SK-N-SH treated with all-trans-retinoic acid at 6 μM for 48 hours (cell line): ENCODE measurements at regions not wholly inside any gene's neighbourhood (a gene's known extent, or its start where the extent isn't known, plus 50 kb on each side); places are given as distances from the start of the nearest gene placed in this dataset.
"Not testable (repeated sequence)": the region's sequence is repeated elsewhere in the genome, so short reads cannot be mapped to it uniquely, and the experiment has no call there.

Source experiments
- ATAC-seq: fragments of 200-7000 bp; cut with Tn5 transposase; 3 replicates; pipeline ENCODE4 v1.9.1; 2020; ENCODE audit warnings: mild to moderate bottlenecking, moderate library complexity
- ARNTL ChIP-seq: fragments of 450-650 bp; formaldehyde crosslinking; IDR thresholded peaks from 2 replicates; pipeline ENCODE4 v1.5.0; 2020; ENCODE audit warnings: low read depth, mild to moderate bottlenecking, moderate library complexity, borderline replicate concordance
- CSDC2 ChIP-seq: fragments of 250-450 bp; sonication (Bioruptor Pico); IDR thresholded peaks from 2 replicates; pipeline ENCODE4 v1.5.0; 2020; ENCODE audit warnings: mild to moderate bottlenecking, moderate library complexity
- GLIS3 ChIP-seq: fragments of 250-450 bp; sonication (Bioruptor Pico); IDR thresholded peaks from 2 replicates; pipeline ENCODE4 v1.5.0; 2020; ENCODE audit warnings: mild to moderate bottlenecking, moderate library complexity
- ISL1 ChIP-seq: fragments of 250-450 bp; sonication (Bioruptor Pico); IDR thresholded peaks from 2 replicates; pipeline ENCODE4 v2.1.2; 2022; ENCODE audit warnings: mild to moderate bottlenecking, moderate library complexity
- OSR1 ChIP-seq: fragments of 250-450 bp; sonication (Bioruptor Pico); IDR thresholded peaks from 2 replicates; pipeline ENCODE4 v1.8.0; 2022; ENCODE audit warnings: moderate library complexity, mild to moderate bottlenecking, inconsistent platforms
- PPARA ChIP-seq: fragments of 250-450 bp; sonication (Bioruptor Pico); IDR thresholded peaks from 2 replicates; pipeline ENCODE4 v1.5.0; 2020; ENCODE audit warnings: mild to moderate bottlenecking, borderline replicate concordance
- RARB ChIP-seq: fragments of 250-450 bp; sonication (Bioruptor Pico); IDR thresholded peaks from 2 replicates; pipeline ENCODE4 v1.8.0; 2021; ENCODE audit warnings: mild to moderate bottlenecking, moderate library complexity
- SNAI2 ChIP-seq: fragments of 250-450 bp; sonication (Bioruptor Pico); IDR thresholded peaks from 2 replicates; pipeline ENCODE4 v1.5.0; 2020; ENCODE audit warnings: mild to moderate bottlenecking, moderate library complexity
- TCF4 ChIP-seq: fragments of 250-450 bp; sonication (Bioruptor Pico); IDR thresholded peaks from 2 replicates; pipeline ENCODE4 v1.8.0; 2021; ENCODE audit warnings: mild to moderate bottlenecking, moderate library complexity, borderline replicate concordance
- TOX ChIP-seq: fragments of 250-450 bp; sonication (Bioruptor Pico); IDR thresholded peaks from 2 replicates; pipeline ENCODE4 v1.8.0; 2021; ENCODE audit warnings: mild to moderate bottlenecking, moderate library complexity, borderline replicate concordance
- TSHZ2 ChIP-seq: fragments of 250-450 bp; sonication (Bioruptor Pico); IDR thresholded peaks from 2 replicates; pipeline ENCODE4 v1.5.0; 2020; ENCODE audit warnings: mild to moderate bottlenecking, moderate library complexity
- ZC3H10 ChIP-seq: fragments of 250-450 bp; sonication (Bioruptor Pico); IDR thresholded peaks from 2 replicates; pipeline ENCODE4 v1.5.1; 2021; ENCODE audit warnings: mild to moderate bottlenecking, moderate library complexity
- ZFP3 ChIP-seq: fragments of 250-450 bp; sonication (Bioruptor Pico); IDR thresholded peaks from 2 replicates; pipeline ENCODE4 v1.5.0; 2020; ENCODE audit warnings: mild to moderate bottlenecking, moderate library complexity
- ZFP30 ChIP-seq: fragments of 450-650 bp; formaldehyde crosslinking; IDR thresholded peaks from 2 replicates; pipeline ENCODE4 v1.5.0; 2022; ENCODE audit warnings: mild to moderate bottlenecking, moderate library complexity
- ZNF565 ChIP-seq: fragments of 450-650 bp; formaldehyde crosslinking; conservative IDR thresholded peaks from 2 replicates; pipeline ENCODE4 v1.5.0; 2020; ENCODE audit warnings: low read depth, mild to moderate bottlenecking, moderate library complexity
- ZNF70 ChIP-seq: fragments of 450-650 bp; formaldehyde crosslinking; IDR thresholded peaks from 2 replicates; pipeline ENCODE4 v1.5.0; 2020; ENCODE audit warnings: mild to moderate bottlenecking, moderate library complexity
- ZNF8 ChIP-seq: fragments of 450-650 bp; formaldehyde crosslinking; IDR thresholded peaks from 2 replicates; pipeline ENCODE4 v1.5.0; 2020; ENCODE audit warnings: mild to moderate bottlenecking, moderate library complexity
- TF ChIP-seq, protein P1 (sequence below): fragments of 250-450 bp; sonication (Bioruptor Pico); IDR thresholded peaks from 2 replicates; pipeline ENCODE4 v1.8.0; 2020; ENCODE audit warnings: mild to moderate bottlenecking, moderate library complexity, borderline replicate concordance
- TF ChIP-seq, protein P2 (sequence below): fragments of 250-450 bp; sonication (Bioruptor Pico); IDR thresholded peaks from 2 replicates; pipeline ENCODE4 v1.8.0; 2021; ENCODE audit warnings: low read depth, mild to moderate bottlenecking, moderate library complexity, borderline replicate concordance
- TF ChIP-seq, protein P3 (sequence below): fragments of 250-450 bp; sonication (Bioruptor Pico); IDR thresholded peaks from 2 replicates; pipeline ENCODE4 v1.5.1; 2021; ENCODE audit warnings: mild to moderate bottlenecking, moderate library complexity

DNA sequence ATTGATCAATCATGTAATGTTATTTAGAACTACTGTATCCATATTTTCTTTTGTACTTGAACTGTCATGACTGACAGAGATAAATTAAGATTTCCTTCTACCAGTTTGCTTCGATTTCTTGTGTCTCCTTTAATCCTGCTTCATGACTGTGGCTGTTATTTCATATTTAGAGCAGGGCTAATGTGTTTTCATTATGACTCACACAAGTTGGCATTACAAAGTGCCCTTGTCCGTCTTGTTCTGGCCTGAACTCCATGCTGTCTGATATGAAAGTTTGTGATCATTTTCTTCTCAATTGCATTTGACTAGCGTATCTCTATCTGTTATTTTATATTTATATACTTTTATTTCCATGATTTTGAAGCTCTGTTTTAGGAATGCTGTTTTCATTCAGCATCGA lies 344.1 kb upstream of the PRKCQ start:
- peak; percentile 70 for TF ChIP-seq ISL1 (CRISPR knock-in tag)
- TF ChIP-seq TSHZ2 (CRISPR knock-in tag), result no peak
- ATAC-seq, result peak; percentile 62

GRCh38 chr10:6921026-6921425 lies 340.9 kb upstream of the PRKCQ start:
- ATAC-seq, result not testable (repeated sequence)

DNA sequence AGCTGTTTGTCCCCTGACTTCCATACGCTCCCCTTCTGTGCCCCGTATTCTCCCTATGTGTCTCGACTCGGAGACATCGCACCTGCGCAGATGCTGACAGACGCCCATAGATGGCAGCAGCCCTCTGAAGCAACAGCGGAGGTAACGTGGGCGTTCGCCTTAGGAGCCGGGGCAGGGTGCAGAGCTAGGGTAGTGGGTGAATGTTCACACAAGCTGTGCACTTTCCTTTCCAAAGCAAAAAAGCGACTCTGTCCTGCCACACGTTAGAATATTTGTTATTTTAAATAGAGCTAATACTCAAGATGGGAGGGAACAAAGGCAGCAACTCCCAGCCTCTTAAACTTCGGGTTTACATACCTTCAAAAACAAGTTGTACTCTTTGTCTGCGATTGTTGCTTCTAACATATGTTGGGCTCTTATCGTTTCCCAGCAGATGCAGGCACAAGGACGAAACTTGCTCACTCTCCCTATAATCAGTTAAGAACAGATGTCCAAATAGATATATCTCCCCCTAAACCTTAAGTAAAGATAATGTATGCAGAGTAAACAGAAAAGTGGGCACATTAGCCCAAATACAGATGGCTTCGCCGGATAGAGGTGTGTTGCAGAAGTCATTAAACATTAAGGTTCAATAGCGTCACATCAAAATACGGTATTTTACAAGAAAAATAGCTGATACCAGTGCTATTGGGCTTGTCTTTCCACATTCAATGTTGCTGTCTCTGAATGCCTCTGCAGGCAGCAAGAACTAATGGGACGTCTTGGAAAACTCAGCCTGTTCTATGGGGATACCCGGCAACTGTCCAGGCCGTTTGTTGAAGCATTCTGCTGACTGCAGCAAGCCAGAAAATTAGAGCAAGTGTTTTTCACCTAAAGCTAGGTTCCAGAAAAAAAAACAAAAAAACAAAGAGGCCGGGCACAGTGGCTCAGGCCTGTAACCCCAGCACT lies 340.3 kb upstream of the PRKCQ start:
- TF ChIP-seq RARB (CRISPR knock-in tag), result no peak
- TF ChIP-seq, protein P1, sequence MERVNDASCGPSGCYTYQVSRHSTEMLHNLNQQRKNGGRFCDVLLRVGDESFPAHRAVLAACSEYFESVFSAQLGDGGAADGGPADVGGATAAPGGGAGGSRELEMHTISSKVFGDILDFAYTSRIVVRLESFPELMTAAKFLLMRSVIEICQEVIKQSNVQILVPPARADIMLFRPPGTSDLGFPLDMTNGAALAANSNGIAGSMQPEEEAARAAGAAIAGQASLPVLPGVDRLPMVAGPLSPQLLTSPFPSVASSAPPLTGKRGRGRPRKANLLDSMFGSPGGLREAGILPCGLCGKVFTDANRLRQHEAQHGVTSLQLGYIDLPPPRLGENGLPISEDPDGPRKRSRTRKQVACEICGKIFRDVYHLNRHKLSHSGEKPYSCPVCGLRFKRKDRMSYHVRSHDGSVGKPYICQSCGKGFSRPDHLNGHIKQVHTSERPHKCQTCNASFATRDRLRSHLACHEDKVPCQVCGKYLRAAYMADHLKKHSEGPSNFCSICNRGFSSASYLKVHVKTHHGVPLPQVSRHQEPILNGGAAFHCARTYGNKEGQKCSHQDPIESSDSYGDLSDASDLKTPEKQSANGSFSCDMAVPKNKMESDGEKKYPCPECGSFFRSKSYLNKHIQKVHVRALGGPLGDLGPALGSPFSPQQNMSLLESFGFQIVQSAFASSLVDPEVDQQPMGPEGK (CRISPR knock-in tag), result no peak
- TF ChIP-seq ZFP3, result no peak
- TF ChIP-seq CSDC2 (CRISPR knock-in tag), result no peak
- TF ChIP-seq TCF4, result no peak
- TF ChIP-seq ZNF70, result no peak
- TF ChIP-seq ZNF8 (CRISPR knock-in tag), result no peak
- TF ChIP-seq, all 23 proteins: peak for 0
- peak; percentile 95 for ATAC-seq

GRCh38 chr10:6919077-6919476 lies 339.0 kb upstream of the PRKCQ start:
- no peak for ATAC-seq
- TF ChIP-seq ZC3H10 (CRISPR knock-in tag) (no peak), TOX (CRISPR knock-in tag) (no peak), ISL1 (CRISPR knock-in tag) (no peak), GLIS3 (CRISPR knock-in tag) (no peak), ARNTL (CRISPR knock-in tag) (no peak), RARB (CRISPR knock-in tag) (no peak), ZNF70 (no peak), TCF4 (no peak), TSHZ2 (CRISPR knock-in tag) (no peak), ZNF565 (CRISPR knock-in tag) (no peak), SNAI2 (CRISPR knock-in tag) (no peak), PPARA (no peak), ZFP3 (no peak), ZFP30 (CRISPR knock-in tag) (no peak), ZNF8 (CRISPR knock-in tag) (no peak), CSDC2 (CRISPR knock-in tag) (no peak), OSR1 (CRISPR knock-in tag) (no peak)
- TF ChIP-seq, protein P1 (CRISPR knock-in tag), result no peak
- TF ChIP-seq, protein P2, sequence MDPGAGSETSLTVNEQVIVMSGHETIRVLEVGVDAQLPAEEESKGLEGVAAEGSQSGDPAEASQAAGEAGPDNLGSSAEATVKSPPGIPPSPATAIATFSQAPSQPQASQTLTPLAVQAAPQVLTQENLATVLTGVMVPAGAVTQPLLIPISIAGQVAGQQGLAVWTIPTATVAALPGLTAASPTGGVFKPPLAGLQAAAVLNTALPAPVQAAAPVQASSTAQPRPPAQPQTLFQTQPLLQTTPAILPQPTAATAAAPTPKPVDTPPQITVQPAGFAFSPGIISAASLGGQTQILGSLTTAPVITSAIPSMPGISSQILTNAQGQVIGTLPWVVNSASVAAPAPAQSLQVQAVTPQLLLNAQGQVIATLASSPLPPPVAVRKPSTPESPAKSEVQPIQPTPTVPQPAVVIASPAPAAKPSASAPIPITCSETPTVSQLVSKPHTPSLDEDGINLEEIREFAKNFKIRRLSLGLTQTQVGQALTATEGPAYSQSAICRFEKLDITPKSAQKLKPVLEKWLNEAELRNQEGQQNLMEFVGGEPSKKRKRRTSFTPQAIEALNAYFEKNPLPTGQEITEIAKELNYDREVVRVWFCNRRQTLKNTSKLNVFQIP (CRISPR knock-in tag), result no peak
- TF ChIP-seq, protein P3, sequence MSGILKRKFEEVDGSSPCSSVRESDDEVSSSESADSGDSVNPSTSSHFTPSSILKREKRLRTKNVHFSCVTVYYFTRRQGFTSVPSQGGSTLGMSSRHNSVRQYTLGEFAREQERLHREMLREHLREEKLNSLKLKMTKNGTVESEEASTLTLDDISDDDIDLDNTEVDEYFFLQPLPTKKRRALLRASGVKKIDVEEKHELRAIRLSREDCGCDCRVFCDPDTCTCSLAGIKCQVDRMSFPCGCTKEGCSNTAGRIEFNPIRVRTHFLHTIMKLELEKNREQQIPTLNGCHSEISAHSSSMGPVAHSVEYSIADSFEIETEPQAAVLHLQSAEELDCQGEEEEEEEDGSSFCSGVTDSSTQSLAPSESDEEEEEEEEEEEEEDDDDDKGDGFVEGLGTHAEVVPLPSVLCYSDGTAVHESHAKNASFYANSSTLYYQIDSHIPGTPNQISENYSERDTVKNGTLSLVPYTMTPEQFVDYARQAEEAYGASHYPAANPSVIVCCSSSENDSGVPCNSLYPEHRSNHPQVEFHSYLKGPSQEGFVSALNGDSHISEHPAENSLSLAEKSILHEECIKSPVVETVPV (CRISPR knock-in tag), result no peak
- TF ChIP-seq, all 23 proteins: peak for 0
